H1 (cell line): ENCODE measurements at regions not wholly inside any gene's neighbourhood (a gene's known extent, or its start where the extent isn't known, plus 50 kb on each side); places are given as distances from the start of the nearest gene placed in this dataset.

Experiments
- CTCF ChIA-PET: fragments of 300-600 bp; sonication (Branson Sonifier 250); formaldehyde crosslinking; loops from one replicate; lab custom pipeline; 2021; ENCODE audit not compliant: partially characterized antibody; lab: Charles Lee
- POLR2A ChIA-PET: fragments of 300-600 bp; sonication (Branson Sonifier 250); formaldehyde crosslinking; loops from one replicate; lab custom pipeline; 2021; ENCODE audit warnings: inconsistent platforms; ENCODE audit not compliant: partially characterized antibody; lab: Charles Lee
- DNase-seq, 2 experiments: peaks; one replicate each; pipeline versions ENCODE4 v3.0.0 to v3.0.0-alpha.2; 2010 to 2022; ENCODE audit warnings: low spot score in 2 of 2, low read depth in 1 of 2, mixed read lengths in 1 of 2
- FAIRE-seq: peaks from 2 replicates; lab custom pipeline; 2011; peaks lifted over from hg19 to GRCh38; lab: Jason Lieb, UNC
- H2AFZ ChIP-seq: 2 replicates; pipeline ENCODE4 v1.8.1; 2012; ENCODE audit warnings: low read length, inconsistent platforms
- H2AK5ac ChIP-seq: 2 replicates; pipeline ENCODE4 v1.6.1; 2013; ENCODE audit warnings: low read depth, low read length
- H2BK120ac ChIP-seq: replicated peaks from 2 replicates; pipeline ENCODE3; 2013; ENCODE audit warnings: low read depth, low read length, inconsistent platforms
- H2BK12ac ChIP-seq: 2 replicates; pipeline ENCODE4 v1.6.1; 2013; ENCODE audit warnings: low read depth, low read length
- H2BK15ac ChIP-seq: 2 replicates; pipeline ENCODE4 v1.6.1; 2013; ENCODE audit warnings: low read length
- H2BK20ac ChIP-seq: 2 replicates; pipeline ENCODE4 v1.6.1; 2013; ENCODE audit warnings: low read length
- H2BK5ac ChIP-seq: 2 replicates; pipeline ENCODE4 v1.6.1; 2013; ENCODE audit warnings: low read depth, low read length
- H3K14ac ChIP-seq: 2 replicates; pipeline ENCODE4 v1.6.1; 2013; ENCODE audit warnings: inconsistent platforms; ENCODE audit not compliant: insufficient read length
- H3K18ac ChIP-seq: 2 replicates; pipeline ENCODE4 v1.6.1; 2013; ENCODE audit warnings: low read length; ENCODE audit errors: extremely low read depth
- H3K23ac ChIP-seq: 2 replicates; pipeline ENCODE4 v1.6.1; 2013; ENCODE audit warnings: inconsistent platforms; ENCODE audit not compliant: insufficient read length
- H3K23me2 ChIP-seq: 2 replicates; pipeline ENCODE4 v1.6.1; 2013; ENCODE audit warnings: low read depth, low read length
- H3K27ac ChIP-seq: 2 replicates; pipeline ENCODE4 v1.6.1; 2011; ENCODE audit warnings: low read depth, low read length, inconsistent platforms
- H3K27me3 ChIP-seq, 4 experiments: replicated peaks in 1 of 4; 1 replicate in 1 of 4; 2 replicates in 3 of 4; pipeline versions ENCODE4 v1.6.1 to v1.8.1; 2011 to 2013; ENCODE audit warnings: low read length in 3 of 4, mild to moderate bottlenecking in 3 of 4, inconsistent platforms in 2 of 4, mixed read lengths in 2 of 4, moderate library complexity in 1 of 4; ENCODE audit not compliant: control insufficient read depth in 3 of 4, insufficient read depth in 3 of 4; ENCODE audit errors: extremely low read depth in 1 of 4
- H3K36me3 ChIP-seq, 4 experiments: 2 replicates each; pipeline versions ENCODE4 v1.6.1 to v1.8.1; 2011 to 2013; ENCODE audit warnings: mild to moderate bottlenecking in 4 of 4, low read length in 3 of 4, moderate library complexity in 2 of 4, control low read depth in 1 of 4, inconsistent platforms in 1 of 4; ENCODE audit not compliant: insufficient read depth in 4 of 4, control insufficient read depth in 2 of 4
- H3K4ac ChIP-seq: replicated peaks from 2 replicates; pipeline ENCODE3; 2013; ENCODE audit warnings: low read length, low read depth, mixed read lengths, inconsistent platforms; ENCODE audit not compliant: insufficient read length
- H3K4me1 ChIP-seq, 4 experiments: replicated peaks in 1 of 4; 1 replicate in 1 of 4; 2 replicates in 3 of 4; pipeline versions ENCODE4 v1.6.1 to v1.8.1; 2011 to 2013; ENCODE audit warnings: low read length in 3 of 4, inconsistent platforms in 2 of 4, mixed read lengths in 1 of 4; ENCODE audit not compliant: insufficient read depth in 4 of 4, control insufficient read depth in 3 of 4
- H3K4me2 ChIP-seq, 2 experiments: 2 replicates each; pipeline versions ENCODE4 v1.6.1 to v1.8.1; 2011 to 2013; ENCODE audit warnings: low read depth in 2 of 2, low read length in 2 of 2, control low read depth in 1 of 2, inconsistent platforms in 1 of 2, mild to moderate bottlenecking in 1 of 2; ENCODE audit not compliant: insufficient read depth in 1 of 2
- H3K4me3 ChIP-seq, 4 experiments: fragments of 200-600, 300-600 bp in 1 of 4; sonication (generic), shearing (Covaris generic), sonication (Bioruptor Twin) in 1 of 4; 2 replicates each; pipeline versions ENCODE4 v1.5.1 to v1.8.1; 2011 to 2016; ENCODE audit warnings: low read length in 4 of 4, low read depth in 3 of 4, control low read depth in 2 of 4, inconsistent platforms in 2 of 4, mild to moderate bottlenecking in 2 of 4, mixed read lengths in 1 of 4, moderate library complexity in 1 of 4; ENCODE audit not compliant: insufficient read depth in 2 of 4; ENCODE audit errors: extremely low read depth in 1 of 4
- H3K56ac ChIP-seq: replicated peaks from 2 replicates; pipeline ENCODE3; 2013; ENCODE audit warnings: low read depth, mild to moderate bottlenecking, mixed read lengths, low read length, inconsistent platforms; ENCODE audit not compliant: insufficient read length
- H3K79me1 ChIP-seq: 2 replicates; pipeline ENCODE4 v1.6.1; 2013; ENCODE audit warnings: low read depth, low read length, control low read depth
- H3K79me2 ChIP-seq, 2 experiments: 2 replicates each; pipeline versions ENCODE4 v1.6.1 to v1.8.1; 2012 to 2013; ENCODE audit warnings: low read length in 2 of 2, mild to moderate bottlenecking in 2 of 2, inconsistent platforms in 1 of 2; ENCODE audit not compliant: insufficient read depth in 2 of 2, control insufficient read depth in 1 of 2
- H3K9ac ChIP-seq, 4 experiments: replicated peaks in 1 of 4; 1 replicate in 1 of 4; 2 replicates in 3 of 4; pipeline versions ENCODE4 v1.6.1 to v1.8.1; 2011 to 2013; ENCODE audit warnings: low read depth in 3 of 4, low read length in 3 of 4, control low read depth in 2 of 4, mild to moderate bottlenecking in 2 of 4, moderate library complexity in 2 of 4, inconsistent platforms in 1 of 4; ENCODE audit errors: extremely low read depth in 1 of 4
- H3K9me3 ChIP-seq, 2 experiments: 2 replicates each; pipeline versions ENCODE4 v1.6.1 to v1.8.1; 2012 to 2013; ENCODE audit warnings: mild to moderate bottlenecking in 2 of 2, moderate library complexity in 2 of 2, control low read depth in 1 of 2, inconsistent platforms in 1 of 2, low read depth in 1 of 2, low read length in 1 of 2, mixed read lengths in 1 of 2; ENCODE audit not compliant: insufficient read depth in 2 of 2
- H4K20me1 ChIP-seq, 2 experiments: replicated peaks in 1 of 2; 2 replicates each; pipeline versions ENCODE3 to v1.8.1; 2011 to 2013; ENCODE audit warnings: inconsistent platforms in 2 of 2, low read length in 2 of 2, mild to moderate bottlenecking in 1 of 2; ENCODE audit not compliant: insufficient read depth in 2 of 2, control insufficient read depth in 1 of 2
- H4K5ac ChIP-seq: 2 replicates; pipeline ENCODE4 v1.6.1; 2013; ENCODE audit warnings: low read length, low read depth, mixed read lengths, inconsistent platforms; ENCODE audit not compliant: insufficient read length
- H4K8ac ChIP-seq: 2 replicates; pipeline ENCODE4 v1.8.0; 2013; ENCODE audit warnings: mild to moderate bottlenecking, moderate library complexity, low read length, inconsistent platforms; ENCODE audit not compliant: insufficient read depth; ENCODE audit errors: extremely low read depth
- H4K91ac ChIP-seq: replicated peaks from 2 replicates; pipeline ENCODE3; 2013; ENCODE audit warnings: low read length, mixed read lengths, inconsistent platforms; ENCODE audit not compliant: insufficient read length
- ATF3 ChIP-seq: IDR thresholded peaks from 2 replicates; pipeline ENCODE4 v1.6.1; 2011; ENCODE audit warnings: low read depth, mild to moderate bottlenecking, low read length; ENCODE audit not compliant: insufficient read depth
- BACH1 ChIP-seq: IDR thresholded peaks from 2 replicates; pipeline ENCODE4 v1.6.1; 2012; ENCODE audit warnings: low read length, improper control_type of control experiment
- CBX5 ChIP-seq: fragments of 300-800, 300-1000 bp; sonication (generic); IDR thresholded peaks from 2 replicates; pipeline ENCODE4 v1.7.1; 2016; ENCODE audit warnings: antibody characterized with exemption, low read length, low read depth
- CREB1 ChIP-seq: IDR thresholded peaks from 2 replicates; pipeline ENCODE4 v1.6.1; 2012; ENCODE audit warnings: inconsistent platforms
- GABPA ChIP-seq: IDR thresholded peaks from 2 replicates; pipeline ENCODE4 v1.6.1; 2011; ENCODE audit warnings: mild to moderate bottlenecking, low read length, moderate library complexity, borderline replicate concordance; ENCODE audit not compliant: insufficient read depth
- HDAC6 ChIP-seq: IDR thresholded peaks from one replicate; pipeline ENCODE4 v1.7.1; 2012; ENCODE audit warnings: low read depth, mild to moderate bottlenecking, inconsistent platforms, low read length, moderate library complexity
- KDM5A ChIP-seq: fragments of 200-600 bp; IDR thresholded peaks from 2 replicates; pipeline ENCODE4 v1.7.1; 2012; ENCODE audit warnings: mild to moderate bottlenecking, low read length, inconsistent platforms, mixed read lengths
- MAX ChIP-seq: IDR thresholded peaks from 2 replicates; pipeline ENCODE4 v1.6.1; 2012; ENCODE audit warnings: inconsistent platforms
- RBBP5 ChIP-seq: IDR thresholded peaks from 2 replicates; pipeline ENCODE4 v1.7.1; 2012; ENCODE audit warnings: low read depth, mild to moderate bottlenecking, inconsistent platforms, low read length, moderate library complexity, borderline replicate concordance
- RFX5 ChIP-seq: IDR thresholded peaks from 2 replicates; pipeline ENCODE4 v1.6.1; 2011; ENCODE audit warnings: low read depth, low read length, improper control_type of control experiment, borderline replicate concordance
- SAP30 ChIP-seq: fragments of 300-600 bp; sonication (generic); IDR thresholded peaks from 2 replicates; pipeline ENCODE4 v1.7.1; 2012; ENCODE audit warnings: low read length, moderate library complexity, mild to moderate bottlenecking, inconsistent platforms; ENCODE audit not compliant: insufficient read depth, insufficient replicate concordance
- SIX5 ChIP-seq: IDR thresholded peaks from 2 replicates; pipeline ENCODE4 v1.6.1; 2011; ENCODE audit warnings: mild to moderate bottlenecking, low read depth, low read length
- TAF1 ChIP-seq: IDR thresholded peaks from 2 replicates; pipeline ENCODE4 v1.6.1; 2011; ENCODE audit warnings: mild to moderate bottlenecking, low read depth, low read length
- TAF7 ChIP-seq: optimal IDR thresholded peaks from 2 replicates; pipeline ENCODE3; 2011; ENCODE audit warnings: low read depth, mild to moderate bottlenecking, inconsistent platforms, low read length, moderate library complexity, borderline replicate concordance
- YY1 ChIP-seq: IDR thresholded peaks from 2 replicates; pipeline ENCODE4 v1.6.1; 2011; ENCODE audit warnings: low read depth, mild to moderate bottlenecking, low read length
- WGBS, 2 experiments: shearing (Covaris generic) in 1 of 2; methylation state at CpG; one replicate each; pipeline versions ENCODE4 v1.1.6 to v1.1.7; 2013 to 2015; ENCODE audit warnings: low lambda C conversion rate in 2 of 2, mixed read lengths in 2 of 2, inconsistent platforms in 1 of 2, low coverage in 1 of 2, missing lambda C conversion rate in 1 of 2; ENCODE audit not compliant: insufficient replicate concordance in 2 of 2, insufficient coverage in 1 of 2, insufficient read length in 1 of 2; ENCODE audit errors: extremely low coverage in 1 of 2, missing lambda C conversion rate in 1 of 2; 5-methylcytosine and 5-hydroxymethylcytosine counted together

DNA sequence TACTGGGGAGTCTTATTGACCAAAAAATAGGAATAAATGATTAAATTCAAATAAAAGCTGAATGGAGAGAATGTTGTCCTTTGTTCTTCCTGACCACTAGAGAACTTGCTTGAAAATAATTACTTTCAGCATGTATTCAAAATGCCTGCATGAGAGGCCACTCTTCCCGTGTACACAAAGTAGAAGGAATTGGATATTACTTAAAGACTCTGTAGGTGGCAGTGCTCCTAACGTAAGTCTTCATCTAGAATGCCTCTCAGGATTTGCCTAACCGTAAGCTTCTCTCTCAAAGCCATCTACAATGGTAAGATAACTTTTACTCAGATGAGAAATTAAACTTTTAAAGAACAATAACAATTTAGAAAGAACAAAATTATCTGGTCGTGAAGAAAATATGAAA, 620.0 kb upstream of the CCNG1 start:
- Histone ChIP-seq H3K4me1 (no peaks in the 10 kb centered on the region), H3K4me2 (no peak overlapping the region), H2AFZ (peak overlapping the region; percentile 34; the same call in 1 of the 2 replicates), H3K14ac (no peak overlapping the region), H2BK20ac (no peak overlapping the region), H4K20me1 (no peaks in the 10 kb centered on the region), H4K8ac (no peak overlapping the region), H3K9me3 (no peaks in the 10 kb centered on the region), H3K79me1 (no peaks in the 10 kb centered on the region), H3K79me2 (no peaks in the 10 kb centered on the region), H3K23ac (no peak overlapping the region), H3K4me3 (no peak overlapping the region), H2BK15ac (no peak overlapping the region), H2BK5ac (no peak overlapping the region), H3K4ac (no peak overlapping the region), H3K9ac (no peak overlapping the region), H3K18ac (no peak overlapping the region), H4K91ac (no peak overlapping the region), H3K27me3 (peaks cover 0 to 1% (median 0%) of the 10 kb centered on the region in 4 experiments; a peak in 1 of 7 replicates), H3K56ac (no peak overlapping the region), H3K23me2 (no peaks in the 10 kb centered on the region), H2AK5ac (no peak overlapping the region), H2BK12ac (no peak overlapping the region), H2BK120ac (no peak overlapping the region), H3K27ac (no peak overlapping the region), H4K5ac (no peak overlapping the region), H3K36me3 (no peaks in the 10 kb centered on the region)
- POLR2A ChIA-PET, result no interaction called here
- DNase-seq (no peak), FAIRE-seq (no peak)
- CTCF ChIA-PET, result interaction anchor here (0.7 to 1.0 kb wide), 3 partner anchors 11 to 591 kb away, joined by 3 to 4 read pairs (median 4); no protein-coding TSS in a partner anchor
- 75% methylated on average over 4 of the region's 4 CpGs; no CpG with 5 or more reads in 1 of the 2 experiments for WGBS, 2 experiments
- TF ChIP-seq CBX5 (no peak), MAX (no peak), ATF3 (no peak), SAP30 (no peak), YY1 (no peak), RFX5 (no peak), TAF1 (no peak), KDM5A (no peak), SIX5 (no peak), TAF7 (no peak), BACH1 (no peak), RBBP5 (no peak), GABPA (no peak), CREB1 (no peak), HDAC6 (no peak)
